ENCODE measurements at regions not wholly inside any gene's neighbourhood (a gene's known extent, or its start where the extent isn't known, plus 50 kb on each side); places are given as distances from the start of the nearest gene placed in this dataset.
"Not testable (repeated sequence)": the region's sequence is repeated elsewhere in the genome, so short reads cannot be mapped to it uniquely, and the experiment has no call there.

GRCh38 chr2:153664009-153664408 is 185.4 kb upstream of the RPRM start:
- TF ChIP-seq POLR2AphosphoS5, CTCF (IDR thresholded peaks at IDR 0.05): not testable (repeated sequence)
